Naive thymus-derived CD8-positive, alpha-beta T cell (primary cell): ENCODE measurements at regions not wholly inside any gene's neighbourhood (a gene's known extent, or its start where the extent isn't known, plus 50 kb on each side); places are given as distances from the start of the nearest gene placed in this dataset.

Experiments
- ATAC-seq, 2 donors: fragments of 150-1000 bp; cut with Tn5 transposase in 1 of 2; sonication (Bioruptor Pico), chemical (Tn5 transposase) in 1 of 2; 1 replicate in 1 of 2; 2 replicates in 1 of 2; pipeline ENCODE4 v1.10.0; 2021; ENCODE audit warnings: mild to moderate bottlenecking in 2 of 2, moderate library complexity in 2 of 2
- POLR2A ChIA-PET: fragments of 350-600 bp; sonication (Branson Sonifier 250); formaldehyde crosslinking; loops from one replicate; lab custom pipeline; 2021; ENCODE audit warnings: antibody characterized with exemption; lab: Charles Lee
- DNase-seq, 10 donors: peaks; one replicate each; pipeline versions ENCODE4 v3.0.0 to v3.0.0-alpha.2; 2020 to 2022
- H3K27ac Mint-ChIP-seq, 10 donors: one replicate each; pipeline ENCODE4 v1.8.0; 2020 to 2022; ENCODE audit warnings: mild to moderate bottlenecking in 10 of 10, mixed read lengths in 10 of 10, moderate library complexity in 4 of 10, inconsistent platforms in 1 of 10
- H3K27me3 Mint-ChIP-seq, 5 donors: one replicate each; pipeline ENCODE4 v1.8.0; 2021 to 2022; ENCODE audit warnings: mixed read lengths in 5 of 5
- H3K36me3 Mint-ChIP-seq, 3 donors: one replicate each; pipeline ENCODE4 v1.8.0; 2020 to 2022; ENCODE audit warnings: mixed read lengths in 3 of 3, mild to moderate bottlenecking in 2 of 3, inconsistent platforms in 1 of 3
- H3K4me1 Mint-ChIP-seq, 4 donors: one replicate each; pipeline ENCODE4 v1.8.0; 2021 to 2022; ENCODE audit warnings: mixed read lengths in 4 of 4
- H3K4me3 Mint-ChIP-seq, 10 donors: one replicate each; pipeline ENCODE4 v1.8.0; 2020 to 2022; ENCODE audit warnings: mild to moderate bottlenecking in 10 of 10, mixed read lengths in 10 of 10, moderate library complexity in 6 of 10, inconsistent platforms in 1 of 10
- H3K9me3 Mint-ChIP-seq, 9 donors: one replicate each; pipeline ENCODE4 v1.8.0; 2020 to 2022; ENCODE audit warnings: mixed read lengths in 9 of 9, mild to moderate bottlenecking in 3 of 9, inconsistent platforms in 1 of 9, moderate library complexity in 1 of 9

GRCh38 chr2:13576406-13577036 is 859.8 kb downstream of the TRIB2 start:
- Mint-ChIP-seq H3K4me1 (no peaks in the 10 kb centered on the region), H3K9me3 (peaks cover 0 to 3% (median 0%) of the 10 kb centered on the region in 9 donors), H3K4me3 (no peak overlapping the region), H3K36me3 (no peaks in the 10 kb centered on the region), H3K27me3 (no peaks in the 10 kb centered on the region), H3K27ac (no peak overlapping the region)
- ATAC-seq (no peak), DNase-seq (no peak)
- POLR2A ChIA-PET, result no interaction called here

GRCh38 chr2:13578547-13578946 is 861.8 kb downstream of the TRIB2 start:
- no peaks in the 10 kb centered on the region for H3K27me3 Mint-ChIP-seq
- H3K27ac Mint-ChIP-seq, result no peak overlapping the region
- POLR2A ChIA-PET, result no interaction called here
- H3K4me1 Mint-ChIP-seq, result no peaks in the 10 kb centered on the region
- DNase-seq, result no peak
- H3K36me3 Mint-ChIP-seq, result no peaks in the 10 kb centered on the region
- no peak for ATAC-seq
- H3K9me3 Mint-ChIP-seq, result peaks cover 0 to 10% (median 3%) of the 10 kb centered on the region in 9 donors
- no peak overlapping the region for H3K4me3 Mint-ChIP-seq

GRCh38 chr2:13581471-13581870 is 864.7 kb downstream of the TRIB2 start:
- H3K36me3 Mint-ChIP-seq, result no peaks in the 10 kb centered on the region
- ATAC-seq (no peak), DNase-seq (no peak)
- H3K27me3 Mint-ChIP-seq, result no peaks in the 10 kb centered on the region
- H3K4me1 Mint-ChIP-seq, result no peaks in the 10 kb centered on the region
- POLR2A ChIA-PET, result no interaction called here
- H3K4me3 Mint-ChIP-seq, result no peak overlapping the region
- peaks cover 0 to 14% (median 3%) of the 10 kb centered on the region in 9 donors for H3K9me3 Mint-ChIP-seq
- no peak overlapping the region for H3K27ac Mint-ChIP-seq

- ATAC-seq (no peak), DNase-seq (no peak)
- no peaks in the 10 kb centered on the region for H3K4me1 Mint-ChIP-seq
- POLR2A ChIA-PET, result no interaction called here
- H3K4me3 Mint-ChIP-seq, result no peak overlapping the region
- H3K36me3 Mint-ChIP-seq, result no peaks in the 10 kb centered on the region
- H3K9me3 Mint-ChIP-seq, result peaks cover 0 to 14% (median 3%) of the 10 kb centered on the region in 9 donors
- H3K27me3 Mint-ChIP-seq, result no peaks in the 10 kb centered on the region
- H3K27ac Mint-ChIP-seq, result no peak overlapping the region
Observed at GRCh38 chr2:13583609-13584008, 866.9 kb downstream of the TRIB2 start.

- H3K27me3 Mint-ChIP-seq, result no peaks in the 10 kb centered on the region
- peaks cover 0 to 14% (median 3%) of the 10 kb centered on the region in 9 donors for H3K9me3 Mint-ChIP-seq
- POLR2A ChIA-PET, result no interaction called here
- no peaks in the 10 kb centered on the region for H3K4me1 Mint-ChIP-seq
- H3K4me3 Mint-ChIP-seq, result no peak overlapping the region
- H3K36me3 Mint-ChIP-seq, result no peaks in the 10 kb centered on the region
- no peak overlapping the region for H3K27ac Mint-ChIP-seq
- no peak for DNase-seq
- no peak for ATAC-seq
Observed at GRCh38 chr2:13584020-13584419, 867.3 kb downstream of the TRIB2 start.

GRCh38 chr2:13585732-13586131 is 869.0 kb downstream of the TRIB2 start:
- DNase-seq, result no peak
- no peak for ATAC-seq
- Mint-ChIP-seq H3K4me3 (no peak overlapping the region), H3K27ac (no peak overlapping the region), H3K9me3 (peaks cover 0 to 18% (median 6%) of the 10 kb centered on the region in 9 donors), H3K36me3 (peaks cover 0 to 2% (median 0%) of the 10 kb centered on the region in 3 donors), H3K27me3 (no peaks in the 10 kb centered on the region), H3K4me1 (no peaks in the 10 kb centered on the region)
- POLR2A ChIA-PET, result no interaction called here

GRCh38 chr2:13596233-13596632 is 879.5 kb downstream of the TRIB2 start:
- ATAC-seq, result no peak
- Mint-ChIP-seq H3K4me3 (no peak overlapping the region), H3K27me3 (no peaks in the 10 kb centered on the region), H3K36me3 (no peaks in the 10 kb centered on the region), H3K27ac (no peak overlapping the region), H3K4me1 (no peaks in the 10 kb centered on the region), H3K9me3 (peaks cover 0 to 23% (median 2%) of the 10 kb centered on the region in 9 donors)
- POLR2A ChIA-PET, result no interaction called here
- no peak for DNase-seq

GRCh38 chr2:13597176-13597575 is 880.4 kb downstream of the TRIB2 start:
- Mint-ChIP-seq H3K4me1 (no peaks in the 10 kb centered on the region), H3K27me3 (no peaks in the 10 kb centered on the region), H3K9me3 (peaks cover 0 to 21% (median 2%) of the 10 kb centered on the region in 9 donors), H3K4me3 (no peak overlapping the region), H3K27ac (no peak overlapping the region), H3K36me3 (no peaks in the 10 kb centered on the region)
- POLR2A ChIA-PET, result no interaction called here
- DNase-seq, result no peak
- no peak for ATAC-seq

GRCh38 chr2:13601506-13601905 is 884.8 kb downstream of the TRIB2 start:
- no peak for ATAC-seq
- no peaks in the 10 kb centered on the region for H3K36me3 Mint-ChIP-seq
- no peak for DNase-seq
- no peaks in the 10 kb centered on the region for H3K27me3 Mint-ChIP-seq
- peaks cover 0 to 6% (median 0%) of the 10 kb centered on the region in 9 donors for H3K9me3 Mint-ChIP-seq
- no peak overlapping the region for H3K4me3 Mint-ChIP-seq
- H3K4me1 Mint-ChIP-seq, result no peaks in the 10 kb centered on the region
- POLR2A ChIA-PET, result no interaction called here
- no peak overlapping the region for H3K27ac Mint-ChIP-seq

- H3K4me1 Mint-ChIP-seq, result no peaks in the 10 kb centered on the region
Observed at GRCh38 chr2:13604951-13605661, 888.4 kb downstream of the TRIB2 start.

GRCh38 chr2:13607139-13607538 is 890.4 kb downstream of the TRIB2 start:
- H3K27me3 Mint-ChIP-seq, result no peaks in the 10 kb centered on the region
- peaks cover 0 to 20% (median 6%) of the 10 kb centered on the region in 9 donors for H3K9me3 Mint-ChIP-seq
- POLR2A ChIA-PET, result no interaction called here
- no peak for ATAC-seq
- no peak overlapping the region for H3K4me3 Mint-ChIP-seq
- no peaks in the 10 kb centered on the region for H3K36me3 Mint-ChIP-seq
- H3K4me1 Mint-ChIP-seq, result no peaks in the 10 kb centered on the region
- DNase-seq, result no peak
- H3K27ac Mint-ChIP-seq, result no peak overlapping the region

More at GRCh38 chr2:13604951-13605661, 888.4 kb downstream of the TRIB2 start:
- Mint-ChIP-seq H3K27ac (no peak overlapping the region), H3K27me3 (no peaks in the 10 kb centered on the region), H3K4me3 (no peak overlapping the region), H3K9me3 (peaks cover 0 to 8% (median 3%) of the 10 kb centered on the region in 9 donors), H3K36me3 (no peaks in the 10 kb centered on the region)
- no peak for DNase-seq
- ATAC-seq, result no peak
- POLR2A ChIA-PET, result no interaction called here

- H3K4me3 Mint-ChIP-seq, result no peak overlapping the region
- POLR2A ChIA-PET, result no interaction called here
- no peak overlapping the region for H3K27ac Mint-ChIP-seq
- no peaks in the 10 kb centered on the region for H3K4me1 Mint-ChIP-seq
- H3K36me3 Mint-ChIP-seq, result no peaks in the 10 kb centered on the region
- DNase-seq, result no peak
- H3K27me3 Mint-ChIP-seq, result no peaks in the 10 kb centered on the region
- peaks cover 0 to 22% (median 19%) of the 10 kb centered on the region in 9 donors for H3K9me3 Mint-ChIP-seq
- ATAC-seq, result no peak
Observed at GRCh38 chr2:13611939-13612338, 895.2 kb downstream of the TRIB2 start.

- Mint-ChIP-seq H3K27me3 (no peaks in the 10 kb centered on the region), H3K4me1 (no peaks in the 10 kb centered on the region), H3K36me3 (no peaks in the 10 kb centered on the region), H3K27ac (no peak overlapping the region), H3K9me3 (peaks cover 8 to 35% (median 25%) of the 10 kb centered on the region in 9 donors), H3K4me3 (no peak overlapping the region)
- POLR2A ChIA-PET, result no interaction called here
- ATAC-seq, result no peak
- DNase-seq, result no peak
Observed at GRCh38 chr2:13616059-13616458, 899.3 kb downstream of the TRIB2 start.
